Activated gamma-delta T cell treated with Interleukin-2 at 50 U/mL for 16 hours (primary cell): ENCODE measurements at regions not wholly inside any gene's neighbourhood (a gene's known extent, or its start where the extent isn't known, plus 50 kb on each side); places are given as distances from the start of the nearest gene placed in this dataset.
"Not testable (repeated sequence)": the region's sequence is repeated elsewhere in the genome, so short reads cannot be mapped to it uniquely, and the experiment has no call there.

Source experiments
- DNase-seq: peaks from one replicate; pipeline ENCODE4 v3.0.0-alpha.2; 2020

GRCh38 chrX:38943120-38943519 lies 141.9 kb downstream of the MID1IP1 start:
- no peak for DNase-seq

GRCh38 chrX:38948046-38948445 lies 146.8 kb downstream of the MID1IP1 start:
- no peak for DNase-seq

GRCh38 chrX:38954520-38954919 lies 153.3 kb downstream of the MID1IP1 start:
- DNase-seq = no peak

- DNase-seq = no peak
Observed at GRCh38 chrX:38959736-38960135, 158.5 kb downstream of the MID1IP1 start.

GRCh38 chrX:38960137-38960536 lies 158.9 kb downstream of the MID1IP1 start:
- no peak for DNase-seq

GRCh38 chrX:38961936-38962335 lies 160.7 kb downstream of the MID1IP1 start:
- no peak for DNase-seq

GRCh38 chrX:38963244-38963643 lies 162.0 kb downstream of the MID1IP1 start:
- not testable (repeated sequence) for DNase-seq

GRCh38 chrX:38965888-38966287 lies 164.6 kb downstream of the MID1IP1 start:
- no peak for DNase-seq

GRCh38 chrX:38968344-38969216 lies 167.3 kb downstream of the MID1IP1 start:
- DNase-seq = no peak

- DNase-seq = no peak
Observed at GRCh38 chrX:38970074-38970473, 168.8 kb downstream of the MID1IP1 start.

GRCh38 chrX:38970845-38971244 lies 169.6 kb downstream of the MID1IP1 start:
- no peak for DNase-seq

GRCh38 chrX:38973322-38973721 lies 172.1 kb downstream of the MID1IP1 start:
- no peak for DNase-seq

GRCh38 chrX:38974542-38974941 lies 173.3 kb downstream of the MID1IP1 start:
- no peak for DNase-seq

GRCh38 chrX:38975368-38975942 lies 174.2 kb downstream of the MID1IP1 start:
- DNase-seq = no peak

GRCh38 chrX:38982370-38982769 lies 181.1 kb downstream of the MID1IP1 start:
- no peak for DNase-seq

GRCh38 chrX:38982843-38983242 lies 181.6 kb downstream of the MID1IP1 start:
- no peak for DNase-seq

- no peak for DNase-seq
Observed at GRCh38 chrX:38985375-38985774, 184.1 kb downstream of the MID1IP1 start.

- DNase-seq = no peak
Observed at GRCh38 chrX:38985945-38986344, 184.7 kb downstream of the MID1IP1 start.

- DNase-seq = no peak
Observed at GRCh38 chrX:38986586-38986985, 185.3 kb downstream of the MID1IP1 start.

GRCh38 chrX:38987198-38987651 lies 186.0 kb downstream of the MID1IP1 start:
- no peak for DNase-seq

GRCh38 chrX:38988301-38988700 lies 187.0 kb downstream of the MID1IP1 start:
- no peak for DNase-seq

GRCh38 chrX:38989076-38989475 lies 187.8 kb downstream of the MID1IP1 start:
- no peak for DNase-seq

GRCh38 chrX:38991656-38992440 lies 190.6 kb downstream of the MID1IP1 start:
- DNase-seq = no peak
